Endothelial cell of umbilical vein (primary cell): ENCODE measurements at regions not wholly inside any gene's neighbourhood (a gene's known extent, or its start where the extent isn't known, plus 50 kb on each side); places are given as distances from the start of the nearest gene placed in this dataset.

Experiments
- CTCF ChIP-seq, 2 donors: IDR thresholded peaks; 1 replicate in 1 of 2; 2 replicates in 1 of 2; pipeline ENCODE4 v1.5.1; 2011; ENCODE audit warnings: low read length in 2 of 2, mild to moderate bottlenecking in 2 of 2, moderate library complexity in 2 of 2, control low read depth in 1 of 2, inconsistent platforms in 1 of 2, low read depth in 1 of 2; ENCODE audit not compliant: insufficient read depth in 1 of 2; ENCODE audit errors: extremely low read depth in 1 of 2
- EZH2 ChIP-seq: IDR thresholded peaks from 2 replicates; pipeline ENCODE4 v1.6.1; 2012; ENCODE audit warnings: borderline replicate concordance, low read depth, mild to moderate bottlenecking, moderate library complexity, low read length, inconsistent platforms; ENCODE audit not compliant: severe bottlenecking
- POLR2A ChIP-seq: IDR thresholded peaks from 2 replicates; pipeline ENCODE4 v1.6.1; 2012; ENCODE audit warnings: low read depth, mild to moderate bottlenecking, control low read depth, low read length
- TF ChIP-seq, protein P1 (sequence below): IDR thresholded peaks from 2 replicates; pipeline ENCODE4 v1.6.1; 2011; ENCODE audit not compliant: insufficient read depth, insufficient read length

DNA sequence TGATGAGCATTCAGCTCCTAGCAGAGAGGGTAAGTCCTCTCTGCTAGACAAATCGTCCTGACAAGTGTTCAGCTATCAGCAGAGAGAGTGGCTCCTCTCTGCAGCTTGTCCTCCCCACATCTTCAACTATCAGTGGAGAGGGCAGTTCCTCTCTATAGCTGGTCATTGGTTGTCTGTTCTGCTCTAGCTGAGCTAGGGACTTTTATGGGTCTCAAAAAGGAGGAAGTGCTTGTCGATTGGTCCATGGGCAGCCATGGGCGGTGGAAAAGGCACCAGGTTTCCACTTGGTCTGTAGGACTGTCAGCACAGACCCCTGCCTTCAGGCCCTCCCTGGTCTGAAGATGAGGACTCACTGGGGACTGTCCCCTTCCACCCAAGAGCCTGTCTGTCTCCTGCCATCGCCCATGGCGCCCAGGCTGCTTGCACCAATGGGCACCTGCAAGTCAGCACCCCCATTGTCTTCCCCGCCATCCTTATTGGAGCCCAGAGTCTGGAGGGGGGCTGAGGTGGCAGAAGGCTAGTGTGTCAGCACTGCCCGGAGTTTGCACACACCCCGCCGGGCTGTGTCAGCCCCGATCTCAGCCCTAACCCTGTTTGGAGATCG, 264.7 kb downstream of the ZBBX start:
- no peak for TF ChIP-seq CTCF (IDR thresholded peaks at IDR 0.05; ENCODE audit: extremely low read depth in 1 of 2, insufficient read depth in 1 of 2, low read depth in 1 of 2, low read length in 2 of 2)
- TF ChIP-seq EZH2 = no peak
- TF ChIP-seq, protein P1, sequence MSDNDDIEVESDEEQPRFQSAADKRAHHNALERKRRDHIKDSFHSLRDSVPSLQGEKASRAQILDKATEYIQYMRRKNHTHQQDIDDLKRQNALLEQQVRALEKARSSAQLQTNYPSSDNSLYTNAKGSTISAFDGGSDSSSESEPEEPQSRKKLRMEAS = no peak
- no peak for TF ChIP-seq POLR2A
